GM12874 (cell line): ENCODE measurements at regions not wholly inside any gene's neighbourhood (a gene's known extent, or its start where the extent isn't known, plus 50 kb on each side); places are given as distances from the start of the nearest gene placed in this dataset.

Experiments
- CTCF ChIP-seq: IDR thresholded peaks from 2 replicates; pipeline ENCODE4 v1.5.1; 2011; ENCODE audit warnings: low read depth, mild to moderate bottlenecking, control low read depth, low read length, moderate library complexity; ENCODE audit not compliant: insufficient read depth

- no peak for TF ChIP-seq CTCF
These were observed 50.6 kb upstream of the SLC7A14 start for GRCh38 chr3:170636400-170636973.
